ENCODE measurements at regions not wholly inside any gene's neighbourhood (a gene's known extent, or its start where the extent isn't known, plus 50 kb on each side); places are given as distances from the start of the nearest gene placed in this dataset.

- no peak overlapping the region for H3K27ac ChIP-seq (ENCODE audit: low read depth, low read length)
- H3K4me3 ChIP-seq (ENCODE audit: insufficient read depth, low read length, poor library complexity, severe bottlenecking): no peak overlapping the region
- H3K9me2 ChIP-seq (replicated peaks; ENCODE audit: insufficient read depth, low read length): no peaks in the 10 kb centered on the region; the same call in 1 of the 2 replicates
- no peak overlapping the region for H3K4me2 ChIP-seq (ENCODE audit: low read depth, low read length, poor library complexity, severe bottlenecking)
- H3K36me3 ChIP-seq (ENCODE audit: low read length): no peaks in the 10 kb centered on the region
- no peak overlapping the region for H3K9ac ChIP-seq (ENCODE audit: low read length)
- H3F3A ChIP-seq (ENCODE audit: insufficient read depth): no peaks in the 10 kb centered on the region
- TF ChIP-seq EZH2phosphoT487 (conservative IDR thresholded peaks at IDR 0.05; ENCODE audit: low read length): no peak
- TF ChIP-seq, protein P1, sequence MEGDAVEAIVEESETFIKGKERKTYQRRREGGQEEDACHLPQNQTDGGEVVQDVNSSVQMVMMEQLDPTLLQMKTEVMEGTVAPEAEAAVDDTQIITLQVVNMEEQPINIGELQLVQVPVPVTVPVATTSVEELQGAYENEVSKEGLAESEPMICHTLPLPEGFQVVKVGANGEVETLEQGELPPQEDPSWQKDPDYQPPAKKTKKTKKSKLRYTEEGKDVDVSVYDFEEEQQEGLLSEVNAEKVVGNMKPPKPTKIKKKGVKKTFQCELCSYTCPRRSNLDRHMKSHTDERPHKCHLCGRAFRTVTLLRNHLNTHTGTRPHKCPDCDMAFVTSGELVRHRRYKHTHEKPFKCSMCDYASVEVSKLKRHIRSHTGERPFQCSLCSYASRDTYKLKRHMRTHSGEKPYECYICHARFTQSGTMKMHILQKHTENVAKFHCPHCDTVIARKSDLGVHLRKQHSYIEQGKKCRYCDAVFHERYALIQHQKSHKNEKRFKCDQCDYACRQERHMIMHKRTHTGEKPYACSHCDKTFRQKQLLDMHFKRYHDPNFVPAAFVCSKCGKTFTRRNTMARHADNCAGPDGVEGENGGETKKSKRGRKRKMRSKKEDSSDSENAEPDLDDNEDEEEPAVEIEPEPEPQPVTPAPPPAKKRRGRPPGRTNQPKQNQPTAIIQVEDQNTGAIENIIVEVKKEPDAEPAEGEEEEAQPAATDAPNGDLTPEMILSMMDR (IDR thresholded peaks at IDR 0.05; ENCODE audit: insufficient read depth, low read length, poor library complexity, severe bottlenecking): no peak
- H3K27me3 ChIP-seq (ENCODE audit: low read length): no peaks in the 10 kb centered on the region
- no peak overlapping the region for H2AFZ ChIP-seq (ENCODE audit: low read depth, low read length, severe bottlenecking)
- H4K20me1 ChIP-seq (ENCODE audit: low read depth, low read length): no peaks in the 10 kb centered on the region
- H3K9me3 ChIP-seq (ENCODE audit: insufficient read depth, low read length): no peaks in the 10 kb centered on the region
- H3K79me2 ChIP-seq (ENCODE audit: insufficient read depth, low read length): no peaks in the 10 kb centered on the region
Observed at GRCh38 chr5:167014401-167015056, 1276.9 kb upstream of the WWC1 start.

GRCh38 chr5:167020418-167020817 lies 1271.0 kb upstream of the WWC1 start:
- H3K4me3 ChIP-seq (ENCODE audit: insufficient read depth, low read length, poor library complexity, severe bottlenecking): no peak overlapping the region
- H3K27ac ChIP-seq (ENCODE audit: low read depth, low read length): no peak overlapping the region
- H3K9me3 ChIP-seq (ENCODE audit: insufficient read depth, low read length): no peaks in the 10 kb centered on the region
- H3F3A ChIP-seq (ENCODE audit: insufficient read depth): no peaks in the 10 kb centered on the region
- no peak overlapping the region for H3K9ac ChIP-seq (ENCODE audit: low read length)
- TF ChIP-seq EZH2phosphoT487 (conservative IDR thresholded peaks at IDR 0.05; ENCODE audit: low read length): no peak
- TF ChIP-seq, protein P1 (IDR thresholded peaks at IDR 0.05; ENCODE audit: insufficient read depth, low read length, poor library complexity, severe bottlenecking): no peak
- no peaks in the 10 kb centered on the region for H3K27me3 ChIP-seq (ENCODE audit: low read length)
- no peak overlapping the region for H3K4me2 ChIP-seq (ENCODE audit: low read depth, low read length, poor library complexity, severe bottlenecking)
- H3K79me2 ChIP-seq (ENCODE audit: insufficient read depth, low read length): no peaks in the 10 kb centered on the region
- no peak overlapping the region for H2AFZ ChIP-seq (ENCODE audit: low read depth, low read length, severe bottlenecking)
- H4K20me1 ChIP-seq (ENCODE audit: low read depth, low read length): no peaks in the 10 kb centered on the region
- H3K9me2 ChIP-seq (replicated peaks; ENCODE audit: insufficient read depth, low read length): no peaks in the 10 kb centered on the region; the same call in 1 of the 2 replicates
- no peaks in the 10 kb centered on the region for H3K36me3 ChIP-seq (ENCODE audit: low read length)

GRCh38 chr5:167029488-167029887 lies 1262.0 kb upstream of the WWC1 start:
- Histone ChIP-seq H3K27ac (ENCODE audit: low read depth, low read length) (no peak overlapping the region), H3K27me3 (ENCODE audit: low read length) (no peaks in the 10 kb centered on the region), H3K4me2 (ENCODE audit: low read depth, low read length, poor library complexity, severe bottlenecking) (no peak overlapping the region), H3K36me3 (ENCODE audit: low read length) (no peaks in the 10 kb centered on the region), H4K20me1 (ENCODE audit: low read depth, low read length) (no peaks in the 10 kb centered on the region), H3K4me3 (ENCODE audit: insufficient read depth, low read length, poor library complexity, severe bottlenecking) (no peak overlapping the region), H3K9ac (ENCODE audit: low read length) (no peak overlapping the region), H2AFZ (ENCODE audit: low read depth, low read length, severe bottlenecking) (no peak overlapping the region), H3K9me3 (ENCODE audit: insufficient read depth, low read length) (no peaks in the 10 kb centered on the region), H3K9me2 (replicated peaks; ENCODE audit: insufficient read depth, low read length) (no peaks in the 10 kb centered on the region), H3K79me2 (ENCODE audit: insufficient read depth, low read length) (no peaks in the 10 kb centered on the region), H3F3A (ENCODE audit: insufficient read depth) (no peaks in the 10 kb centered on the region)
- TF ChIP-seq, protein P1 (IDR thresholded peaks at IDR 0.05; ENCODE audit: insufficient read depth, low read length, poor library complexity, severe bottlenecking): no peak
- no peak for TF ChIP-seq EZH2phosphoT487 (conservative IDR thresholded peaks at IDR 0.05; ENCODE audit: low read length)

All from SU-DHL-6 (cell line).